HepG2 (cell line): ENCODE measurements at regions not wholly inside any gene's neighbourhood (a gene's known extent, or its start where the extent isn't known, plus 50 kb on each side); places are given as distances from the start of the nearest gene placed in this dataset.

Source experiments
- NBN ChIP-seq: fragments of 450-650 bp; conservative IDR thresholded peaks from 2 replicates; pipeline ENCODE4 v1.6.1; 2017
- NPAS2 ChIP-seq: sonication (generic); formaldehyde crosslinking; IDR thresholded peaks from 2 replicates; pipeline ENCODE4 v1.8.0; 2022; ENCODE audit warnings: mild to moderate bottlenecking, missing genetic modification reagents, borderline replicate concordance
- YEATS2 ChIP-seq: sonication (generic); formaldehyde crosslinking; IDR thresholded peaks from 2 replicates; pipeline ENCODE4 v1.4.0; 2020; ENCODE audit warnings: missing genetic modification reagents, borderline replicate concordance
- ZBTB40 ChIP-seq, 2 experiments: fragments of 450-650 bp in 1 of 2; sonication (generic) in 1 of 2; formaldehyde crosslinking in 1 of 2; IDR thresholded peaks; 2 replicates each; pipeline versions ENCODE4 v1.6.1 to v1.8.0; 2016 to 2022; ENCODE audit warnings: antibody characterized with exemption in 1 of 2, mild to moderate bottlenecking in 1 of 2, missing genetic modification reagents in 1 of 2
- ZNF3 ChIP-seq: IDR thresholded peaks from 2 replicates; pipeline ENCODE4 v1.7.0; 2017; ENCODE audit warnings: inconsistent platforms
- ZNF558 ChIP-seq: sonication (generic); formaldehyde crosslinking; IDR thresholded peaks from 2 replicates; pipeline ENCODE4 v1.9.0; 2022; ENCODE audit warnings: mild to moderate bottlenecking, missing genetic modification reagents, borderline replicate concordance
- TF ChIP-seq, protein P1 (sequence below): sonication (generic); formaldehyde crosslinking; IDR thresholded peaks from 2 replicates; pipeline ENCODE4 v1.4.0; 2020; ENCODE audit warnings: mild to moderate bottlenecking, missing genetic modification reagents
- TF ChIP-seq, protein P2 (sequence below): sonication (generic); formaldehyde crosslinking; IDR thresholded peaks from 2 replicates; pipeline ENCODE4 v1.8.1; 2023; ENCODE audit warnings: missing genetic modification reagents, mild to moderate bottlenecking, borderline replicate concordance
- TF ChIP-seq, protein P3 (sequence below): sonication (generic); formaldehyde crosslinking; IDR thresholded peaks from 2 replicates; pipeline ENCODE4 v1.5.1; 2020; ENCODE audit warnings: missing genetic modification reagents, mild to moderate bottlenecking, borderline replicate concordance
- TF ChIP-seq, protein P4 (sequence below): sonication (generic); formaldehyde crosslinking; IDR thresholded peaks from 2 replicates; pipeline ENCODE4 v1.5.1; 2020; ENCODE audit warnings: mild to moderate bottlenecking, missing genetic modification reagents

- TF ChIP-seq, protein P1, sequence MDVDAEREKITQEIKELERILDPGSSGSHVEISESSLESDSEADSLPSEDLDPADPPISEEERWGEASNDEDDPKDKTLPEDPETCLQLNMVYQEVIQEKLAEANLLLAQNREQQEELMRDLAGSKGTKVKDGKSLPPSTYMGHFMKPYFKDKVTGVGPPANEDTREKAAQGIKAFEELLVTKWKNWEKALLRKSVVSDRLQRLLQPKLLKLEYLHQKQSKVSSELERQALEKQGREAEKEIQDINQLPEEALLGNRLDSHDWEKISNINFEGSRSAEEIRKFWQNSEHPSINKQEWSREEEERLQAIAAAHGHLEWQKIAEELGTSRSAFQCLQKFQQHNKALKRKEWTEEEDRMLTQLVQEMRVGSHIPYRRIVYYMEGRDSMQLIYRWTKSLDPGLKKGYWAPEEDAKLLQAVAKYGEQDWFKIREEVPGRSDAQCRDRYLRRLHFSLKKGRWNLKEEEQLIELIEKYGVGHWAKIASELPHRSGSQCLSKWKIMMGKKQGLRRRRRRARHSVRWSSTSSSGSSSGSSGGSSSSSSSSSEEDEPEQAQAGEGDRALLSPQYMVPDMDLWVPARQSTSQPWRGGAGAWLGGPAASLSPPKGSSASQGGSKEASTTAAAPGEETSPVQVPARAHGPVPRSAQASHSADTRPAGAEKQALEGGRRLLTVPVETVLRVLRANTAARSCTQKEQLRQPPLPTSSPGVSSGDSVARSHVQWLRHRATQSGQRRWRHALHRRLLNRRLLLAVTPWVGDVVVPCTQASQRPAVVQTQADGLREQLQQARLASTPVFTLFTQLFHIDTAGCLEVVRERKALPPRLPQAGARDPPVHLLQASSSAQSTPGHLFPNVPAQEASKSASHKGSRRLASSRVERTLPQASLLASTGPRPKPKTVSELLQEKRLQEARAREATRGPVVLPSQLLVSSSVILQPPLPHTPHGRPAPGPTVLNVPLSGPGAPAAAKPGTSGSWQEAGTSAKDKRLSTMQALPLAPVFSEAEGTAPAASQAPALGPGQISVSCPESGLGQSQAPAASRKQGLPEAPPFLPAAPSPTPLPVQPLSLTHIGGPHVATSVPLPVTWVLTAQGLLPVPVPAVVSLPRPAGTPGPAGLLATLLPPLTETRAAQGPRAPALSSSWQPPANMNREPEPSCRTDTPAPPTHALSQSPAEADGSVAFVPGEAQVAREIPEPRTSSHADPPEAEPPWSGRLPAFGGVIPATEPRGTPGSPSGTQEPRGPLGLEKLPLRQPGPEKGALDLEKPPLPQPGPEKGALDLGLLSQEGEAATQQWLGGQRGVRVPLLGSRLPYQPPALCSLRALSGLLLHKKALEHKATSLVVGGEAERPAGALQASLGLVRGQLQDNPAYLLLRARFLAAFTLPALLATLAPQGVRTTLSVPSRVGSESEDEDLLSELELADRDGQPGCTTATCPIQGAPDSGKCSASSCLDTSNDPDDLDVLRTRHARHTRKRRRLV (CRISPR knock-in tag) = no peak
- TF ChIP-seq ZNF3 (no peak), NPAS2 (CRISPR knock-in tag) (no peak), NBN (no peak), ZBTB40 (IDR thresholded peaks at IDR 0.05) (no peak), ZBTB40 (CRISPR knock-in tag; IDR thresholded peaks at IDR 0.05) (no peak), ZNF558 (no peak), YEATS2 (no peak)
- TF ChIP-seq, protein P2, sequence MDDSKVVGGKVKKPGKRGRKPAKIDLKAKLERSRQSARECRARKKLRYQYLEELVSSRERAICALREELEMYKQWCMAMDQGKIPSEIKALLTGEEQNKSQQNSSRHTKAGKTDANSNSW (CRISPR knock-in tag) = no peak
- TF ChIP-seq, protein P3, sequence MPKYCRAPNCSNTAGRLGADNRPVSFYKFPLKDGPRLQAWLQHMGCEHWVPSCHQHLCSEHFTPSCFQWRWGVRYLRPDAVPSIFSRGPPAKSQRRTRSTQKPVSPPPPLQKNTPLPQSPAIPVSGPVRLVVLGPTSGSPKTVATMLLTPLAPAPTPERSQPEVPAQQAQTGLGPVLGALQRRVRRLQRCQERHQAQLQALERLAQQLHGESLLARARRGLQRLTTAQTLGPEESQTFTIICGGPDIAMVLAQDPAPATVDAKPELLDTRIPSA (CRISPR knock-in tag) = no peak
- TF ChIP-seq, protein P4, sequence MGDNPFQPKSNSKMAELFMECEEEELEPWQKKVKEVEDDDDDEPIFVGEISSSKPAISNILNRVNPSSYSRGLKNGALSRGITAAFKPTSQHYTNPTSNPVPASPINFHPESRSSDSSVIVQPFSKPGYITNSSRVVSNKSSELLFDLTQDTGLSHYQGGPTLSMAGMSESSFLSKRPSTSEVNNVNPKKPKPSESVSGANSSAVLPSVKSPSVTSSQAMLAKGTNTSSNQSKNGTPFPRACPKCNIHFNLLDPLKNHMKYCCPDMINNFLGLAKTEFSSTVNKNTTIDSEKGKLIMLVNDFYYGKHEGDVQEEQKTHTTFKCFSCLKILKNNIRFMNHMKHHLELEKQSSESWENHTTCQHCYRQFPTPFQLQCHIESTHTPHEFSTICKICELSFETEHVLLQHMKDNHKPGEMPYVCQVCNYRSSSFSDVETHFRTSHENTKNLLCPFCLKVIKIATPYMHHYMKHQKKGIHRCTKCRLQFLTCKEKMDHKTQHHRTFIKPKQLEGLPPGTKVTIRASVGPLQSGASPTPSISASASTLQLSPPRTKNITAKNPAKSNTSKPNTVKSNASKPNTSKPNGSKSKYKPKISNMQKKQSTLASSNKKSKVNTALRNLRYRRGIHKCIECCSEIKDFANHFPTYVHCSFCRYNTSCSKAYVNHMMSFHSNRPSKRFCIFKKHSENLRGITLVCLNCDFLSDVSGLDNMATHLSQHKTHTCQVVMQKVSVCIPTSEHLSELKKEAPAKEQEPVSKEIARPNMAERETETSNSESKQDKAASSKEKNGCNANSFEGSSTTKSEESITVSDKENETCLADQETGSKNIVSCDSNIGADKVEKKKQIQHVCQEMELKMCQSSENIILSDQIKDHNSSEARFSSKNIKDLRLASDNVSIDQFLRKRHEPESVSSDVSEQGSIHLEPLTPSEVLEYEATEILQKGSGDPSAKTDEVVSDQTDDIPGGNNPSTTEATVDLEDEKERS (CRISPR knock-in tag) = no peak
Measured at GRCh38 chr10:3418926-3419325, 246.3 kb upstream of the PITRM1 start (continued).
